B cell (primary cell): ENCODE measurements at regions not wholly inside any gene's neighbourhood (a gene's known extent, or its start where the extent isn't known, plus 50 kb on each side); places are given as distances from the start of the nearest gene placed in this dataset.

ENCODE experiments used
- CTCF ChIP-seq: fragments of 200-600 bp; IDR thresholded peaks from one replicate; pipeline ENCODE4 v1.8.0; 2022; ENCODE audit warnings: antibody characterized with exemption, mild to moderate bottlenecking
- EZH2 ChIP-seq: IDR thresholded peaks from 2 replicates; pipeline ENCODE4 v1.6.1; 2012; ENCODE audit warnings: borderline replicate concordance, low read depth, mild to moderate bottlenecking, moderate library complexity, low read length; ENCODE audit not compliant: insufficient read depth, poor library complexity, severe bottlenecking

- no peak for TF ChIP-seq CTCF
- no peak for TF ChIP-seq EZH2
Observed at GRCh38 chr21:35587841-35588380, 472.4 kb downstream of the SETD4 start.
